Fibroblast of pulmonary artery (primary cell): ENCODE measurements at regions not wholly inside any gene's neighbourhood (a gene's known extent, or its start where the extent isn't known, plus 50 kb on each side); places are given as distances from the start of the nearest gene placed in this dataset.

ENCODE experiments used
- DNase-seq: peaks from one replicate; pipeline ENCODE4 v3.0.0-alpha.2; 2010; ENCODE audit warnings: low read depth
- H3K4me3 ChIP-seq: replicated peaks from 2 replicates; pipeline ENCODE4 v1.5.1; 2011; ENCODE audit warnings: low read depth, mild to moderate bottlenecking, control low read depth, low read length, moderate library complexity
- TF ChIP-seq, protein P1 (sequence below): IDR thresholded peaks from 2 replicates; pipeline ENCODE4 v1.5.1; 2011; ENCODE audit warnings: mild to moderate bottlenecking, control low read depth, low read length, inconsistent platforms; ENCODE audit errors: missing control alignments

DNA sequence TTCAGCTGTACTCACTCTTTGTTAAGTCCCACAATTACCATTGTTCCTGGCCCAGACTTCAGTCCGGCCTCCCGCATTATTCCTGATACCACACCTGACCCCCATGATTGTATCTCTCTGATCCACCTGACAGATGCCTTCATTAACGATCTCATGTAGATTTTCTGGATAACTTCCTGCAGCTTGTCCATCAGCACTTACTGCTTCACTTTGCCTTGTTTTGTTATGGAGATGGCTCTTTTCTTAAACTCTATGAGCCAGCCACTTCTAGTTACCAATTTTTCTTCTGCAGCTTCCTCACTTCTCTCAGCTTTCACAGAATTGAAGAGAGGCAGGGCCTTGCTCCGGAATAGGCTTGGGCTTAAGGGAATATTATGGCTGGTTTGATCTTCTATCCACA is 1044.2 kb downstream of the PLOD2 start:
- TF ChIP-seq, protein P1, sequence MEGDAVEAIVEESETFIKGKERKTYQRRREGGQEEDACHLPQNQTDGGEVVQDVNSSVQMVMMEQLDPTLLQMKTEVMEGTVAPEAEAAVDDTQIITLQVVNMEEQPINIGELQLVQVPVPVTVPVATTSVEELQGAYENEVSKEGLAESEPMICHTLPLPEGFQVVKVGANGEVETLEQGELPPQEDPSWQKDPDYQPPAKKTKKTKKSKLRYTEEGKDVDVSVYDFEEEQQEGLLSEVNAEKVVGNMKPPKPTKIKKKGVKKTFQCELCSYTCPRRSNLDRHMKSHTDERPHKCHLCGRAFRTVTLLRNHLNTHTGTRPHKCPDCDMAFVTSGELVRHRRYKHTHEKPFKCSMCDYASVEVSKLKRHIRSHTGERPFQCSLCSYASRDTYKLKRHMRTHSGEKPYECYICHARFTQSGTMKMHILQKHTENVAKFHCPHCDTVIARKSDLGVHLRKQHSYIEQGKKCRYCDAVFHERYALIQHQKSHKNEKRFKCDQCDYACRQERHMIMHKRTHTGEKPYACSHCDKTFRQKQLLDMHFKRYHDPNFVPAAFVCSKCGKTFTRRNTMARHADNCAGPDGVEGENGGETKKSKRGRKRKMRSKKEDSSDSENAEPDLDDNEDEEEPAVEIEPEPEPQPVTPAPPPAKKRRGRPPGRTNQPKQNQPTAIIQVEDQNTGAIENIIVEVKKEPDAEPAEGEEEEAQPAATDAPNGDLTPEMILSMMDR = no peak
- no peak overlapping the region for H3K4me3 ChIP-seq
- DNase-seq = no peak

DNA sequence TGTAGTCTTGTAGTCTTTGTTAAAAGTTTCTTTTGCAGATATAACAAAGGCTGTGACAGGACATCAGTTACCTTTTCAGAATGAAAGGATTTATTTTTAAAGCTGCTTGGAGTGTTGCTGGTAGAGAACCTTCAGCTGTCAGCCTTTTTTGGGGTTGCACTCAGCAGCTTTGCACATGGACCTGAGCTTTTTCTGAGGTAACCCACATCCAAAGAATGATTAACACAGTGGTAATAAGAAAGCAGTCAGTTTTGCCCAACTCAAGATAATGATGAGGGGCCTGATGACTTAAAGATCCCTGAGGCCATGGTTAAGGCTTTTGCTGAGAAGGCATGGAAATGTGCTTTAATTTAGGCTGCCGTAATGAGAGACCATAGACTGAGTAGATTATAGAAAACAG is 1042.7 kb downstream of the PLOD2 start:
- TF ChIP-seq, protein P1 = no peak
- no peak for DNase-seq
- no peak overlapping the region for H3K4me3 ChIP-seq

DNA sequence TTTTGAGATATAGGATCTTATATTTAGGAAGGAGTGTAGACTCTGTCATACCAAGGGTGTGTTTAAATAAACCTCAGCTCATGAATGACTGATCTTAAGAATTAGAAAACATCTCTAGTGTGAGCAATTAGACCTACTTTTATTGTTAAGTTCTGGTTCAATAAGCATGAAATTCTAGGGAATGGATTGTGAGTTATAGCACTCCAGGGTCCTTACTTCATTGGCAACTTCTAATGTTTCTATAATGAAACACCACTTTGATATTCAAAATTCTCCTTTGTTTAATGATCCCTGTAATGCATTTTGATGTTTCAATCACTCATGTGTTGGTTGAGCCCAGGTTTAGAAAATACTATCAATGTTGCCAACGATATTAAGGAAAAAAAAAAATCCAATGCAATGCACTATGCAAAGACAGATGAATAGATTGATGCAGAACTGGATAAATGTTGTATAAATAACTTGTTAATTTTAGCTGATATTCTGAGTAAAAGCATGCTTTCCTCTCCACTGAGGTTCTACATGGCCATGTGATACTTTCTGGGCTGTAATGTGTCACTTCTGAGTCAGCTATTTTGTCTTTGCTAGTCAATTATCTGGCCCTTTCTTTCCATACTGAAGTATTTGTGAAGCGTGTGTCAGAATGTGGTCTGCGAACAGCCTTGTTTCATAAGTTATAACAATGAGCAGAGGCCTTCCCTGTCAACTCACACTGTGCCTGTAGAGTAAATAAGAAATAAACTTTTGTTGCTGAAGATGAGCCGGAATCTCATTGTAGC is 1035.9 kb downstream of the PLOD2 start:
- no peak overlapping the region for H3K4me3 ChIP-seq
- DNase-seq = no peak
- TF ChIP-seq, protein P1 = no peak

DNA sequence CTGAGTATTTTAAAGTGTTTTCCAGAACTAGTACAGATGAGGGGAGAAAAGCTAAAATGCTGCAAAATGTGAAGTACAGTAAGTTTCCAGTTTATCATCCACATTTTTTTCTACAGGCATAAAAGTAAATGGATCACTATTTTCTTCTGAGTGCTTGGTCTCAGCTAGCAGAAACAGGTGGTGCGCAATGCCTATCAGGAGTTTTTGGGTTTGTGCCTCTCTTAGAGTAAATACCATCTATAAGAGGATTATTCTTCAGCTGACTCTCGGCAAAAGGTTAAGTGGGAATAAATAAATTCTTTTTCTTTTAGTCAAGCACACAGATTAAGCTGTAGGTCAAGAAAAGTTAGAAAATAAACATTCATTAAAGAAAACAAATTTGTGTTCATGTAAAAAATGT is 1027.7 kb downstream of the PLOD2 start:
- DNase-seq = no peak
- no peak overlapping the region for H3K4me3 ChIP-seq
- TF ChIP-seq, protein P1 = no peak

DNA sequence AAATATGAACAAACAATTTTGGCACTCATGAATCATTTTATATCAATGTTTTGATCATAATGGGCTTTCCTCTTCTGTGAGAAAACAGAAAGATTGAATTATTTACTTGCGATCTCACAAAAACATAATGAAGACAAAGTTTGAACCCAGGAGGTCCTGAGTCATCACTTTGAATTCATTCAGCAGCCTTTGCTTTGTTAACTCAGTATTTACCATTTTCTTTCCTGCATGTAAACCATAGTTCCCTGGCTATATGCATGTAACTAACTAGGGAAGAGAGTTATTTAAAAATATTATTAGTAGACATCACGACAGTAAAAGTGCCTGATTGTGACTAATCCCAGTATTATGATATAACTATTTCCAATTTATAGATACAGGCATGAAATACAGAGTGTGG is 1026.2 kb downstream of the PLOD2 start:
- TF ChIP-seq, protein P1 = no peak
- H3K4me3 ChIP-seq = no peak overlapping the region
- no peak for DNase-seq

DNA sequence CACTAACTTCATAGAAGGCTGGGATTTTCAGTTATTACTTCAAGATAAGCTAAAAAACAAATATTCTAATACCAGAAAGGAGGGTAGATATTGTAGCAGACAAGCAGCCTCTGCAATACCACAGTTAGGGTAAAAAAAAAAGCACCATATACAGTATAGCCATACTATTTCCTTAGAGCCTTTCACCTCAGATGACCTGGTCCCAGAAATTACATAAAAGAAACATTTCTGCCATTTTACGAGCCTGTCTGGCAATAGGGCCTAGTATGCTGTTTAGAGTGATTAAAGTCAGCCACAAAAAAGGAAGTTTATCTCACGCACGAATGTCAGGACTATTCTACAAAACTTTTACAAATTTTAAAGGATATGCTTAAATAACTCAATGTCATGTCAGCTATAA is 1016.6 kb downstream of the PLOD2 start:
- no peak for DNase-seq
- H3K4me3 ChIP-seq = no peak overlapping the region
- TF ChIP-seq, protein P1 = no peak

DNA sequence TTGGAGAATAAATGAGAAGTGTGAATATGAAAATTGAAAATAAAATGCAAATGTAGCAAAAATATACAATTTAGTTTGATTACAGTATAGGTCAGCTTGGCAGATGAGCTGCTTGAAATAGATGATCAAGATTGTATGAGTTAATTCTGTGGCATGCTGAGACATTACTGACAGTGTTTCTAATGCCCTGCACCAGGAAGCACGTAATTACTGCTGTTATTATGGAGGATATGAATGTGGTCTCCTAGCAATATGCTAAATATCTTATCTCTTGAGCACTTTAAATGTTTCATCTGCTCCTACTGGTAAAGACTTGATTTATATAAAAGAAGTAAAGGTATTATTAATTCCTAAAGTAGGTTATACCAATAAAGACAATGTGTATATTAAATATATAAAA is 1015.5 kb downstream of the PLOD2 start:
- peak; percentile 4 for DNase-seq
- TF ChIP-seq, protein P1 = no peak
- no peak overlapping the region for H3K4me3 ChIP-seq
